Uterus (tissue), 3 donors: ENCODE measurements at regions not wholly inside any gene's neighbourhood (a gene's known extent, or its start where the extent isn't known, plus 50 kb on each side); places are given as distances from the start of the nearest gene placed in this dataset.

Experiments used
- DNase-seq, 2 donors: peaks; one replicate each; pipeline ENCODE4 v3.0.0-alpha.2; 2019 to 2020
- H3K27ac ChIP-seq, 2 donors: fragments of 200-600 bp; sonication (generic); 1 replicate in 1 of 2; 2 replicates in 1 of 2; pipeline ENCODE4 v1.5.1; 2016 to 2018
- H3K27me3 ChIP-seq, 2 donors: fragments of 200-600 bp; sonication (generic); one replicate each; pipeline ENCODE4 v1.5.1; 2018 to 2019; ENCODE audit warnings: control low read depth in 1 of 2
- H3K36me3 ChIP-seq, 2 donors: fragments of 200-600 bp; sonication (generic); one replicate each; pipeline ENCODE4 v1.5.1; 2019; ENCODE audit warnings: control low read depth in 1 of 2
- H3K4me1 ChIP-seq, 2 donors: fragments of 200-600 bp; sonication (generic); one replicate each; pipeline ENCODE4 v1.5.1; 2018 to 2019; ENCODE audit warnings: control low read depth in 1 of 2
- H3K4me3 ChIP-seq, 2 donors: fragments of 200-600 bp; sonication (generic); 1 replicate in 1 of 2; 2 replicates in 1 of 2; pipeline ENCODE4 v1.5.1; 2018 to 2019; ENCODE audit warnings: mild to moderate bottlenecking in 1 of 2
- H3K9me3 ChIP-seq, 2 donors: fragments of 200-600 bp; sonication (generic); one replicate each; pipeline ENCODE4 v1.5.1; 2019; ENCODE audit warnings: control low read depth in 1 of 2
- POLR2A ChIP-seq, 2 donors: fragments of 450-650 bp; IDR thresholded peaks; one replicate each; pipeline ENCODE4 v1.6.1; 2016; ENCODE audit warnings: antibody characterized with exemption in 2 of 2, mild to moderate bottlenecking in 1 of 2, moderate library complexity in 1 of 2
- intact Hi-C: fragments of 100-400 bp; cut with DNase I; formaldehyde crosslinking; loops from one replicate; pipeline ENCODE4 v1.15.1; 2023; ENCODE audit warnings: low total_unique reads
- TF ChIP-seq, protein P1 (sequence below), 4 experiments: fragments of 200-600 bp in 2 of 4; fragments of 450-650 bp in 2 of 4; sonication (generic) in 2 of 4; IDR thresholded peaks; one replicate each; pipeline ENCODE4 v1.5.1; 2016 to 2019; ENCODE audit warnings: antibody characterized with exemption in 4 of 4, mild to moderate bottlenecking in 2 of 4, moderate library complexity in 1 of 4
- donor health status: DM: yes; HTN: yes; CAD: no.

DNA sequence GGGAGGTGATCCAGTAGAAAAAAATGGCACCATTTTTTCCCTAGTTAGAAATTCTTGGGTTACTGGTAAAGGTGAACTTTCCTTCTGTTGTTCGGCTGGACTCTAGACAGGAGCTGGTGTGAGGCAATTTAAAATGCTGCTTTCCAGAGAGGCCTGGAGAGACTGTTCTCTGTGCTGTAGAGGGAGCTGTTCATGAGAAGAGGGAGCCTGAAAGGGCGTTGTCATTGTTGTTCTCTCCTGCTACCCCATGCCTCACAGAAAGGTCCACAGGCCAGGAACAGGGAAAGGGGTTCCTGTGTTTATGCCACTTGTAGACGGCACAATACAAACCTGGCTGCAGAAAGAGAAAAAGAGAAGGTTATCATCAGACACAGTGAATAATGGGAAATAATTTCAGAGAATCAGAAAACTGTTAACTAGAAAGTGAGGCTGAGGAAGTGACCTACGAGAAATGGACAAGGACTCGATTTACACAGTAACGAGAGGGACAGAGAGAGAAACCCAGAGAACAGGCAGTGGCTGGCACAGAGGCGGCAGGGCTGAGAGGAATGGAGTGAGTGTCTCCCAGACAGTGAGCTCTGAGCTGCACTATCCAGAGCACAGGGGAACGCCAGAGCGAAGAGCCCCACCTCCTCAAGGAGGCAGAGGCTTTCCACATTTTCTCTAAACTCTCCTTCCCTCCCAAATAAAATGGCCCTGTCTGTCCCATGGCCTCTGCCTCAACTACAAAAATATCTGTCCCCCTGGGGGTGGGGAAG is 109.2 kb downstream of the RRM1 start:
- TF ChIP-seq, protein P1, sequence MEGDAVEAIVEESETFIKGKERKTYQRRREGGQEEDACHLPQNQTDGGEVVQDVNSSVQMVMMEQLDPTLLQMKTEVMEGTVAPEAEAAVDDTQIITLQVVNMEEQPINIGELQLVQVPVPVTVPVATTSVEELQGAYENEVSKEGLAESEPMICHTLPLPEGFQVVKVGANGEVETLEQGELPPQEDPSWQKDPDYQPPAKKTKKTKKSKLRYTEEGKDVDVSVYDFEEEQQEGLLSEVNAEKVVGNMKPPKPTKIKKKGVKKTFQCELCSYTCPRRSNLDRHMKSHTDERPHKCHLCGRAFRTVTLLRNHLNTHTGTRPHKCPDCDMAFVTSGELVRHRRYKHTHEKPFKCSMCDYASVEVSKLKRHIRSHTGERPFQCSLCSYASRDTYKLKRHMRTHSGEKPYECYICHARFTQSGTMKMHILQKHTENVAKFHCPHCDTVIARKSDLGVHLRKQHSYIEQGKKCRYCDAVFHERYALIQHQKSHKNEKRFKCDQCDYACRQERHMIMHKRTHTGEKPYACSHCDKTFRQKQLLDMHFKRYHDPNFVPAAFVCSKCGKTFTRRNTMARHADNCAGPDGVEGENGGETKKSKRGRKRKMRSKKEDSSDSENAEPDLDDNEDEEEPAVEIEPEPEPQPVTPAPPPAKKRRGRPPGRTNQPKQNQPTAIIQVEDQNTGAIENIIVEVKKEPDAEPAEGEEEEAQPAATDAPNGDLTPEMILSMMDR (IDR thresholded peaks at IDR 0.05), result no peak
- no peak for TF ChIP-seq POLR2A (IDR thresholded peaks at IDR 0.05)
- no peaks in the 10 kb centered on the region for H3K27me3 ChIP-seq
- no peaks in the 10 kb centered on the region for H3K9me3 ChIP-seq
- intact Hi-C loops, result no loop called here
- DNase-seq, result no peak
- H3K4me1 ChIP-seq, result no peaks in the 10 kb centered on the region
- no peak overlapping the region for H3K27ac ChIP-seq
- no peak overlapping the region for H3K4me3 ChIP-seq
- no peaks in the 10 kb centered on the region for H3K36me3 ChIP-seq

DNA sequence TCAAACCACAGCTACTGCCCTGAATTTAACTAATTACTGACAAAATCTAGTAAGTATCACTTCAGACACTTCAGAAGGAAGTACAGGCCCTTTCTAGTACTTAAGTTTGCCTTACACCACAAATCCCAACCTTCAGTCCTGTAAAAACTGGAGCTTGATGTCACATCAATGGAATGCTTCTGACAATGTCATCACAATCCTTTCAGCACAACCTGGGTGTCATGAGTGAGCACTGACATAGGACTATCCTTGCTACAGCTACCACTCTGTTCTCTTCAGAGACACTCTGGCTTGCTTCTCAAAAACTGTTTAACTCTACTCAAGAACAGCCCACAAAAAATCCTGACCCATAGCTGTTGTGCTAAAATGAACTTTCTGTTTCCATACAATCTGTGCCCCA is 108.2 kb downstream of the RRM1 start:
- Histone ChIP-seq H3K27me3 (no peaks in the 10 kb centered on the region), H3K36me3 (no peaks in the 10 kb centered on the region), H3K9me3 (no peaks in the 10 kb centered on the region), H3K4me1 (no peaks in the 10 kb centered on the region), H3K27ac (no peak overlapping the region), H3K4me3 (no peak overlapping the region)
- intact Hi-C loops, result no loop called here
- DNase-seq, result no peak
- TF ChIP-seq, protein P1 (IDR thresholded peaks at IDR 0.05), result no peak
- TF ChIP-seq POLR2A (IDR thresholded peaks at IDR 0.05), result no peak

DNA sequence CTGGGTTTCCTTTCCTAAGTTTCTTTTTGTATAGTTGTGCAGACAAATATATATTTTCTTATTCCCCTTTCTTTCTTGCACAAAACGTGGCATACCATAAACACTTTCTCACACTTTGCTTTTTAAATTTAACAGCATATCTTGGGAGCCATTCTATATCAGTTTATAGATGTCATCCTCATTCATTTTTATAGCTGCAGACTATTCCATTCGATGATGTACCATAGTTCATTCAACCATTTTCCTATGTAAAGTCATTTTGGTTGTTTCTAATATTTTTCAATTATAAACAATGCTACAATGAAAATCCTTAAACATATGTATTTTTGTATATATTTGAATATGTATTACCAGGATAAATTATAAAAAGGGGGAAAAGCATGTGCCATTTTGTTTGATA is 102.5 kb downstream of the RRM1 start:
- TF ChIP-seq, protein P1 (IDR thresholded peaks at IDR 0.05), result no peak
- TF ChIP-seq POLR2A (IDR thresholded peaks at IDR 0.05), result no peak
- Histone ChIP-seq H3K4me1 (no peaks in the 10 kb centered on the region), H3K27me3 (no peaks in the 10 kb centered on the region), H3K27ac (no peak overlapping the region), H3K4me3 (no peak overlapping the region), H3K36me3 (no peaks in the 10 kb centered on the region), H3K9me3 (no peaks in the 10 kb centered on the region)
- intact Hi-C loops, result no loop called here
- no peak for DNase-seq

DNA sequence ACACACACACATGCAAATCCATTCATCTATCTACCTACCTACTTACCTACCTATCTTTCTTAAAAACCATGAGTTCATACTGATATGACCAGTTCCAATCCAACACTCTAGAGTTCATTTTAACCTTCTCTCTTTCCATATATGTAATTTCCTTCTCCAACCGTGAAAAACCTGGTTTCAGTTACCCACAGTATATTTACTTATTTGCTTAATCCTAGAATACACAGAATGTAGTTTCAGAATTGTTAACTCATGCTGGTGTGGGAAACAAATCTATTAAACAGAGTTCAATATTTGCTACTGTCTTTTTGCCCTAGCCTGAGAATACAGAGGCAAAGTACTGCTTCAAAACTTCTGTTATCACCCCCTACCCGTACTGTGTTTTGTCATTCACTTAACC is 101.3 kb downstream of the RRM1 start:
- DNase-seq, result no peak
- TF ChIP-seq, protein P1 (IDR thresholded peaks at IDR 0.05), result no peak
- TF ChIP-seq POLR2A (IDR thresholded peaks at IDR 0.05), result no peak
- Histone ChIP-seq H3K4me1 (no peaks in the 10 kb centered on the region), H3K4me3 (no peak overlapping the region), H3K9me3 (no peaks in the 10 kb centered on the region), H3K27me3 (no peaks in the 10 kb centered on the region), H3K36me3 (no peaks in the 10 kb centered on the region), H3K27ac (no peak overlapping the region)
- intact Hi-C loops, result no loop called here

DNA sequence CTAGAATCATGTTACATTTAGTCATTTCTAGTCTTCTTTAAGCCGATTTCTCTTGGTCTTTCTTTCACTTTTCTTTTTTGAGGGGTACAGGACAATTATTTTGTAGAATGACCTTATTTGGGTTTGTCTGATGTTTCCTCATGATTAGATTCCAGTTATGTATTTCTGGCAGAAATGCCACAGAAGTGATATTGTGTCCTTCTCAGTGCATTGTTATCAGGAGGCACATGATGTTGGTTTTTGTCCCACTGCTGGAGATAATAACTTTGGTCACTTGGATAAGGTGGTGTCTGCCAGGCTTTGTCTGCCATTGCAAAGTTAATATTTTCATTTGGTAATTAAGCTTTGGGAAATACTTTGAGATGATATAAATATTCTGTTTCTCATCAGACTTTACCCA is 100.3 kb downstream of the RRM1 start:
- Histone ChIP-seq H3K27me3 (no peaks in the 10 kb centered on the region), H3K9me3 (no peaks in the 10 kb centered on the region), H3K4me3 (no peak overlapping the region), H3K36me3 (no peaks in the 10 kb centered on the region), H3K27ac (no peak overlapping the region), H3K4me1 (no peaks in the 10 kb centered on the region)
- intact Hi-C loops, result no loop called here
- no peak for DNase-seq
- TF ChIP-seq, protein P1 (IDR thresholded peaks at IDR 0.05), result no peak
- TF ChIP-seq POLR2A (IDR thresholded peaks at IDR 0.05), result no peak
